HG02973 (cell line): ENCODE measurements at regions not wholly inside any gene's neighbourhood (a gene's known extent, or its start where the extent isn't known, plus 50 kb on each side); places are given as distances from the start of the nearest gene placed in this dataset.

Experiments used
- ATAC-seq: cut with Tn5 transposase; IDR thresholded peaks from one replicate; pipeline ENCODE4 v1.9.1; 2021; ENCODE audit warnings: moderate library complexity; ENCODE audit not compliant: unreplicated experiment

DNA sequence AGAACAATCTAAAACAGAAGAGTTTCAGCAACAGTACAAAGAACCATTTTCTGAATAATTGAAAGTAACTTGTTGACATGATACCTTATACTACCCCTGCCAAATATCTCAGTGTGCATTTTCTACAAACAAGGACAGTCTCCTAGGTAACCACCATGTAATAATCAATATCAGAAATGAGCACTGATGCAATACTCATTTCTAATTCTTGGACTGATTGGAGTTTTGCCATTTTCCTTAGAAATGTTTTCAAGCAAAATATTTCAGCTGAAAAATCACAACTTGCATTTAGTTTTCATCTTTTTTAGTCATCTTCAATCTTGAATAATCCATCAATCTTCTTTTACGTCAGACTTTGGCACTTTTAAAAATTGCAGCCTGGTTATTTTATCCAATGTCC is 420.2 kb downstream of the CDC14C start:
- no peak for ATAC-seq

DNA sequence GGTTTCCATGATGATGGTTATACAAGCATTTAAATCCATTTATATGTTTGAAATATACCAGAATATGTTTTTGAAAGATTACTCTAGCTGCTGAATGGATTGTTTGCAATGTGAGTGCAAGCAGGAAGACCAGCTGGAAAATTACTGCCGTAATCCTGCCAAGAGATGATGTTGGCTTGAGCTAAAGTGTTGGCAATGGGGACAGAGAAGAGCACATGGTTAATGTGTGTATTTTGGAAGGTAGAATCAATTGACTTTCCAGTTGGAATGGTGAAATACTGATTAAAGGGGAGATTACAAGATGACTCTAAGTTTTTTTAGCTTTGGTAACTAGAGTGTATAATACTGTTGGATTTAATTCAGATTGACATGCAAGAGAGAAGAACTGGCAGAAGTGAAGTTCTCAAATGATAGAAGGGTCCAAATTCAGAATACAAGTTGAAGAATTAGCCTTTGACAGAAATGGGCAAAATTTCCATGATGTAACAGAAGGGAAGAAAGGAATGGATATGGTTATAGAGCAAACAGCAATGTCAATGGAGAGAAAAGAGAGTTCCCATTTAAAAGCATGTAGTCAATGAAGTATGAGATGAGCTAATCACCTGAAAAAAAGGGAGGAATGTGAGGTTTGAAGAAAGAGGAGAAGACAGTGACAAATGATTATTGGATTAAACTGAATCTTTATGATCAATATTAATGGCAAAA is 422.0 kb downstream of the CDC14C start:
- no peak for ATAC-seq

DNA sequence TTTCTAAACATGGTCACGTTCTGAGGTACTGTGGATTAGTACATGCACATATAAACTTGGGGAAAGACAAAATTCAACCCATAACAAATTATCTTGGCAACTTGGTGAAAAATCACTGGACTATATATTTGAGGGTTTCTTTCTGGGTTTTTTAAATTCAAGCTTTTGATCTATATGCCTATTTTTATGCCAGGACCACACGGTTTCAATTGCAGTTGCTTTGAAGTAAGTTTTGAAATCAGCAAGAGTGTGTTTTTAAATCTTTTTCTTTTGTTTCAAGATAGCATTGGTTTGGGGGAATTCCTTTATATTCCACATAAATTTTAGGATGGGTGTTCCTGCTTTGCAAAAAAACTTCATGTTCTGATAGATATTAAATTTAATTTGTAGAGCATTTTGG is 406.4 kb upstream of the VWC2 start:
- no peak for ATAC-seq

DNA sequence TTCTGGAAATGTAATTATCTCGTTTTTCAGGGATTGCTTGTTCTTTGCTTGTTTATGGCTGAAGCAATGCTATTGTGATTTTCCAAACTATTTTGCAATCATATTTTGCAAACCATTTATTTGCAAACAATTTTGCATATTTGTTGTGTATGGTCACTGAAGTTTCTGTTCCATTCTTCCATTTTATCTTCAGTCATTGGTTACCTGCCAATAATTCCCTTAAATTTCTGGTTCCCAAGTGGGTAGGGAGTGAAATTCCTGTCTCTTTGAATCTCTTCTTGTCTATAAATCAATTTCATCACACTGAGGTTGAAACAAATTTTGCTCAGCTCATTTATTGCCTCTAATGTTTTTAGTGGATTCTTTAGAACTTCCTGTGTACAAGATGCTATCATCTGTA is 401.7 kb upstream of the VWC2 start:
- ATAC-seq: no peak

DNA sequence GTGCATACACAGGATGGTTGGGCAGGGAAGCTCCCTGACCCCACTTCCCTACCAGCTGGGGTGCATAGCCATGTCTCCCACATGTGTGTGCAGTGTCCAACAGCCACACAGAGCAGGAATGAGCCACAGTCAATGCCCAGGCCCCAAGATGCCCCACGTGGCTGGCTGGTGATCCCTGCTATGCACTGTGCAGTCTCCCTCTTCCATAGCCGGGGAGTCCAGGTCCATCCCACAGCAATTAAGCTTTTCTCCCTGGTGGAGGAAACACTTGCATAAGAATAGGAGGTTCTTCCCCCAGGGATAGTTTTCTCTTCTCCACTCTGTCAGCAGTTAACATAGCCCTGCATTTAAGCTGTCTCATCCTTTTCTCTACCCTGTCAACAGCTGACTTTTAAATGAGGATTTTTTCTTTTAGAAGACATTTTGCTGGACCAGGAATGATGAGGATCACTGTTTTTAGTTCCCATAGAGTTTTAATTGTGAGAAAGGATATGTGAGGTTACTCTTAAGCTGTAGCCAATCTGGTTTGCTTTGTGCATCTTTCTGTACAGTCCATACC is 396.5 kb upstream of the VWC2 start:
- ATAC-seq: no peak

DNA sequence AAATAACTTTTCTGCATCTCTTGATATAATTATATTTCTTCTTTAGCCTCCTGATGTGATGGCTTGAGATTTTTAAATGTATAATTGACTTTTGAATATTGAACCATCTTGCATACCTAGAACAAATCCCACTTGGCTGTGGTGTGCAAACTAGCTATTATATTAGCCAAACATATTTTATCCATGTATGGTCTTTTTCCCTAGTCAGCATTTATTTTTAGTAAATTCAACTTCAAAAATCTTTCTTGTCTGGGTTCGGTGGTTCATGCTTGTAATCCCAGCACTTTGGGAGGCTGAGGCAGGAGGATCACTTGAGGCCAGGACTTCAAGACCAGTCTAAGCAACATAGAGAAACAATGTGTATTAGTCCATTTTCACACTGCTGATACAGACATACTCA is 386.6 kb upstream of the VWC2 start:
- ATAC-seq: no peak

DNA sequence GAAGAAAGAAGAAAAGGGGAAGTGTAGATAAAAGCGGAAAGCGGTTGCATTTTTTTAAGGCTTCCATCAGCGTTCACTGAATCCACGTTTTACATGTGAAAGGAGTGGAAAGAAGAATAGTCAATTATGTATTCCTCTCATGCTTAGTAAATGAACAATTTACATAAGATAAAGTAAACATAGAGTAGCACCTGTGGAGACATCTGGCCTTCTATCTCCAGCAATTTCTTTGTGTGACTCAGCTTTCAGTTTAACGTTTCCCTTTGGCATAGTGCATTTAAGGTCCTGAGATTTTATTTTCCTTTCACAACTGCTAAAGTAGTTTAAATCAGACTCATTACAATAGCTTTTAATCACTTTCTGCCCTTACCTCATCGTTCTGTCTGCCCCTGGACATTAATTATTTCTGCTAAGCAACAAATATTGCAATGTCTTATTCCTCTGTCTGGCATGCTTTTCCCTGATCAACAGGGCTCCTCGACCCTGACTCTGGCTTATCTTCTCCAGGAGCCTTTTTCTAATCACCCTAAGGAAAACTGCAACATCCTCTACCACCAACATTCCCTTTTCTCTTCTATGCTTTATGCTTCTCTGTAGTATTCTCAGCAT is 383.5 kb upstream of the VWC2 start:
- no peak for ATAC-seq

DNA sequence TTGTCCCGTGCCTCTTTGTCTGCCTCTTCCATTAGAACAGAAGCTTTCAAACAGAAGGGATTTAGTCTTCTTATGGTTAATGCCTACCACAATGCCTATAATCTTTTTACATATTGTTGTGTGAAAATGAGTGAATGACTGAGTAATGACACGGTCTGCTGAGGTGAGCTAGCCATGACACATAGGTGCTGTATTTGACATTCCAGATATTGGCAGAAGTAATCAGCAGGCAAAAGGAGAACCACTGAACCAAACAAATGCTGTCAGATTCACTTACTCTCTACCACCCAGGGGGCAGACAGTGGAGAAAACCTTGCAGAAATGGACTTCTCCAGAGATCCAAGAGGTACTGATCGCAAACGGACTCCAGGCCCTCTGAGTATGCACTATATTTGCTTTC is 377.2 kb upstream of the VWC2 start:
- no peak for ATAC-seq

DNA sequence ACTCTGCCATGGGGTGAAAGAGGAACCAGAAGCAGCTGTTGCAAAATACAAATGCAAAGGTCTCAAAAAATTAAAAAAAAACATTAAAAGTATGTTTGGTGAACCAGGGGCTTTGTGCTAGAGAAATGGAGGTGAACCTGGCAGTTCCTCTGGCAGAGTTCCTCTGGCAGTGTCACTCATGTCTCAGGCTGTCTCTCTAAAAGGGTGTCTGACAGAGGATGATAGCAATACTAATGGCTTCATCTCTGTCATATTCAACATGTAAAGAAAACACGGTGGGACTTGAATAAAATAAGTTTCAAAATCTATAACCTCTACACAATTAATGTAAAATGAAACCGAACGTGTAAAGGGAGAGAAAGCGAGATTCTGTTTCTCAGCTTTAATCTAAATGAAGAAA is 375.7 kb upstream of the VWC2 start:
- no peak for ATAC-seq

DNA sequence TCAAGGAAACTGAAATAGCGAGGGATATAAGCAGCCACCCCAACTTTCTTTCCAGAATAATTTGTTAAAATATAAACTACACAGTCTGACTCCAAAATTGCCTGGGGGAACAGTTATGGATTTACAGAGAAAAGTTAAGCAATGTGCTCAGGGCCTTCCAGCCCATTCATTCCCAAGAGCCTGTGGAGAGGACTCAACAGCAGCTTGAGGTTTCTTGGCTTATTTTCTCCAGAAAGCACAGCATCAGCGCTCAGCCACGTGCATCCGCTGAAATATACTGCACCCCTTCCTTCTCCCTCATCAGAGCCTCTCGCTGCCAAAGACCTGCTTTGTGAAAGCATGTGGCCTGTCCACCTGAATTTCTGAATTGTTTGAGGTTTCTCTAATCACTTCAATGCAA is 375.2 kb upstream of the VWC2 start:
- no peak for ATAC-seq

DNA sequence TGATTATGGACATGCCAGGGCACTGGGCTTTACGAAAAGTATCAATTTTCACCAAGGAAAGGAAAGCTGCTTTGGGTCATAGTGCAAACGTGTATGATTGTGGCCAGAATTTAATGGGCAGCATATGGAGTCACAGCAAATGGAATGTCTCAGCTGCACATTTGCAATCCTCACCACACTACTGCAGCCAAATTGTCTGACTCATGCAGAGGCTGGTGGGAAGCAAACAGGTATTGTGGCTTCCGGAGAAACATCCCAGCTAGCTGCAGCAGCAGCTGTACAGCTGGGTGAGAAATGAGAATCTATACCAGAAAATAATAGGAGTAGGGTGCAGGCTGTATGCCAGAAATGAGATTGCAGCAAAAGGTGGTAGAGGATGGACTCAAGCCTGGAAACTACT is 374.7 kb upstream of the VWC2 start:
- ATAC-seq: no peak

DNA sequence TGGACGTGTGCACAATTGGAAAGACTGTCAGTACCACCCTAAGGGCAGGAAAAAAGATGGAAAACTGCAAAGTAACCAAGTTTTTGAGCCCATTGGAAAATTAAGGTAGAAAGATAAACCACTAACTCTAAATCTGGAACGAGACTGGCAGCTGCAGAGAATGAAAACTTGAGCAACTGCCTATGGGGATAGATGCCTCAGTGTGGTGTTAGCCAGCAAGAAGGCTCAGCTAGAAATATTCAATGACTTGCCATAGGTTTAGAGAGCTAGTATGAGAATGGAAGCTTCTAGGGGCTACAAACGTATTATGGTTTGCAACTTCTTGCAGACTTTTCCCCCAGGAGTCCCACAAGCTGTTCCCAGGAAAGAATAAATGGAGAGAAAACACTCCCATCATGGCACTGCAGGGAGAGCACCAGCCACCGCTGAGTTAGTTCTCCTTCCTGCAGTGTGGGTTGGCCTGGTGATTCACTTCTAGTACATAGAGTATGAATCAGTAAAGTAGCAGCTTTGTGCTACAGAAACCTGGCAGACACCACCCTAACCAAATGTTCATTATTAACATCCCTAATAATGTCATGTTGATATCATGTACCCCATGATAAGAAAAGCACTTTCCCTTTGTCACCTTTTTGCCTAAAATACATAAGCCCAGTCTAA is 372.4 kb upstream of the VWC2 start:
- ATAC-seq: no peak

DNA sequence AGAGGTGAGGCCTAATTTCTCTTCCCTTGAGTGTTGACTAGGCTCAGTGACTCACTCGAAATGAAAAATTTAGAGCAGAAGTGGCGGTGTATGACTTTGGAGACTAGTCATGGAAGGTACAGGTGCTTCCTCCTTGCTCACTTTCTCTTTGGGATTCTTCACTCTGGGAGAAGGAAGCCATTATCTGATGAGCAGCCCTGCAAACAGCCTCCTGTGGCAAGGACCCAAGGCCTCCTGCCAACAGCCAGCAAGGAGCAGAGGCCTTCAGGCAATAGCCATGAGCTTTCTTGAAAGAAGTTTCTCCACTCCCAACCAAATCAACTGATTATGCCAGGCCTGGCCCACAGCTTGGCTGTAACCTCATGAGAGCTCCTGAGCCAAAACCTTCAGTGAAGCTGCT is 369.6 kb upstream of the VWC2 start:
- no peak for ATAC-seq

DNA sequence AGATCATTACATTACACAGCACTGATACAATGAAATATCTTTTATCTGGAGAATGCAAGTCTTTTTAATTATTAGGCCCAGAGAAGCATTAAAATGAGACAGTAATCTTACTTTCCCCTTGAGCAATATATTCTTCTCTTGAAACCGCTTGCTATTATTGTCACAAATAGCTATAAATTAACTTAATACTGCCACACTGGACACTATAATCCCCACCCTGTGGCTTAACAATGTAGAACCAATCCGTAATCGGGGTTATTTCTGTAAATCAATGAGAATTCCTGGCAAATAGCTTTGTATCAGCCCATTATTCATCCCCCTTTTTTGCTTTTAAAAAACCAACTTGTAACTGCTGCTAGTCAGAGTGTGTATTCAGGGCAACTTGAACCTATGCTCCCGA is 366.2 kb upstream of the VWC2 start:
- ATAC-seq: no peak

DNA sequence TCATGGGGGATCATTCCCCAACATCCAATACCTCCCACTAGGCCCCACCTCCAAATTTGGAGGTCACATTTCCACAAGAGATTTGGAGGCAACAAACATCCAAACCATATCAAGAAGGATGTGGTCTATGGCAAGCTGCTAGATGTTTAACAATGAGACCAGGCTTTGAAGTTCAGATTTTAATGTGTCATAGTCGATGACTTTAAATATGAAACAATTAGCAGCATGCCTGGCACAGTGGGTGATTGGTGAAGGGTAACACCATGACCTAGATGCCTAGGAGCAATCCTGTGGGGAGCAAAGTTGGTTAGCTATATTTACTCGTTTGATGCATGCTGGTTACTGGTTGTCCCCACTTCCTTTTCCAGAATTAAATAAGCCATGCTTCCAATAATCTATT is 356.4 kb upstream of the VWC2 start:
- ATAC-seq: no peak

DNA sequence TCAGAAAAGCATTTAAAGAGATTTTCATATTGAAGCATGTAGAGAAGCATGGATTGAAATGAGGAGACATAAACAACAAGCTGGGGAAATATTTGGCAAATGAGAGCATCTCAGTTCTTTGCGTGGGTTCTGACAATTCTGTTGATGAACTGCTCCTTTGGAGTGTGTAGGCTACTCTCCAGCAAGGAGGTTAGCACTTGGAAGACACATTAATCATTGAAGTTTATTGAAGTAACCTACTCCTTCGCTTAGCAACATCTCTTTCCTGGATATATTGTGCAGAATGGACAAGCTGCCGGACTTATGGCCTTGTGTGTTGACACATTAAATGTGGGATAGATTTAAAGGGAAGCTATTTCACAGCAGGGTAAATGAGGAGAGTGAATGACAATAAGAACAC is 354.5 kb upstream of the VWC2 start:
- ATAC-seq: no peak

DNA sequence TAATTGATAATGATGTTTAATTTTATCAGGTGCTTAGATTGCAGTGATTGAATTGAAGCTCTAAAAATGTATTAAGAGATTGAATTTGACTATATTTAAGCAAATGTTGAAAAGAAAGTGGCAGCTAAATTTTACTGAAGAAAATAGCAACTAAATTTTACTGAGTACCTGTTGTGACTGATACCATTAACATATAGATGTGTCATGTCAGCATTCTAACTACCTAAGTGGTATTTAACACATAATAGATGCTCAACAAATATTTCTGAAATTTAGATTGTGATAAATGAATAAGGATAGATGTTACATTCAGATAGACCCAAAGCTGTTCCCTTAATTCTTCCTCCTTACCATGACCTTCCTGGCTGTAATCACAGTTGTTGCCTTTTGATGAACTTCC is 350.9 kb upstream of the VWC2 start:
- no peak for ATAC-seq

DNA sequence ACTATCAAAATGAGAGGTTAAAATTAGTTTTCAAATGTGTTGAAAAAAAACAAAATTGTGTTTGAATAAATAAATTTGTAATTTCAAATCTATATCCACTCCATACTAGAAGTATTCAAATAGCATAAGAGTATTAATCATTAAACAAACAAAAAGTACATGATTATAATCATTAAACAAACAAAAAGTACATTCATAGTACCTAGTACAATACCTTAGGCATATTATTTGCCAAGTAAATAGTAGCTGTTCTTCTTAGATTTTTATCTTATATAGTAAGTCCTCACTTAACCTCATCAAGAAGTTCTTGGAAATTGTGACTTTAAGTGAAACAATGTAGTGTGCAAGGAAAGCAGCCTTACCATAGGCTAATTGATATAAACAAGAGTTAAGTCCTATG is 349.3 kb upstream of the VWC2 start:
- ATAC-seq: no peak

DNA sequence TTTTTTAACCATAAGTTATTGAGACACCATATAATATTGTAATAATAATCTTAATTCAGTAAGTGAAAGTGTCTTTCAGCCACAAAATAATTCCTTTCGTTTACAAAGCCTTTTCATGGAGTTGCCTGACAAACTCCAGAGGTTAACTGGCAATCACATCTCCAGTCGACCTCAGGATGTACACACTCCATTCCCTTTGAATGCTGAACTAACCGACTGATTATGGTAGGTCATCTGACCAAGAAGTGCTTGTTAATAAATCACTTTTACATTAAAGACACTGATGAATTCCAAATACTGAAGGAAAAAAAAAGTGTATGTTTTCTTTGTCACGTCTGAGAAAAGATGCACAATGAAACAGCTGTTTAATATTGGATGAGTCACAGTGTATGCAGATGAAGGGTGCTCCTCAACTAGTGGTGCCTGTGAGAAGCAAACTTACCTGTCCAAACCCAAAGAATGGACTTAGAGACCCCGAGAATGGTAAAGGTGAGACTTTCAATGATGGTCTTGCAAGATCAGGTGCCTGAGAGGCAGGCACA is 348.1 kb upstream of the VWC2 start:
- no peak for ATAC-seq

DNA sequence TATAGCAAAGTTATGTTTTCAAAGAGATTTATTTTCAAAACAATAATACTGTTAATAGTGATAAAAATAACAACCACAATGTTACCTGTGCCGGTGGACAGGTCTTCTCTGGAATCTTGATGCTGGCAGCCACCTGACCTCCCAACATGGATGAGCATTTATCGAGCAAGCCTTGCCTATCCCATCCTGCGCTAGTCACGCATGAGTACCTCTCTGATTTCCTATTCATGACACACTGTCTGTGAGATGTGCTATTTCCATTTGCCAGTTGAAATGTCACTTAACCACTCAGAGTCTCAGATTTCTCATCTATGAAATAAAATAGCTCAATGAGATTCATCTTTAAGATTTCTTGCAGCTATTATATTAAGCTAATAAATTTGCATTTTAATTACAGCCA is 341.2 kb upstream of the VWC2 start:
- no peak for ATAC-seq

DNA sequence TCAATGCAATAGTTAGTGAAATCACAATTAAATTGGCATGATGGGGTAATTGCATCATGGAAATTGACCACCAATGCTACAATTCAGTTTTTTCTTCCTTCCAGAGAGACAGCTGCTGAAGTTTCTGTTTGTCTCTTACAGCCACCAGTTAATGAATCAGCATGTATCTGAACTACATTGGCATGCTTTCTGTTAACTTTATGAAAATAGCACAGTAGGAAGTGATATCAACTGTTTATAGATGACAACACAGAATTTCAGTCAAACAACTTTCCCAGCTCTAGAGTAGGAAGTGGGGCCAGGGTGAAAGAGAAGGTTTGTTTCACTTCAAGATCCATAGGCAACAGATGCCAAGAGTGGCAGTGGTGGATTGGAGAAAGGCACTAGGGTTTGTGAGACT is 339.6 kb upstream of the VWC2 start:
- no peak for ATAC-seq

DNA sequence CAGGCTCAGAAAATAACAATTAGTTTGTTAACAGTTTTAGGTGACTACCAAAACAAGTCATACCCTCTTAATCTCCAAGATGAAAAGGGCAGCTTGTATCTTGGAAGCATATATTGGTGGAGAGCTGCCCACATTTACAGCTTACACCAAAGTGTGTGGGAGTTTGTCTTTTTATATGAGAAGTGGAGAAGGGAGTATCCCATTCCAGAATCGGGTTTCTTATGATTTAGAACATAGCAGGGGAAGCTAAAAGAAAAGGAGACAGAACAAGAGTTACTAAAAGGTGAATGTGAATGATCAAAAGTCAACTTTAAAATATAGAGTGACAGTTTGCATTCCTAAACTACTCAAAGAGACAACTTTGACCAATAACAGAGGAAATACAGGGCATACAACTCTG is 338.6 kb upstream of the VWC2 start:
- no peak for ATAC-seq
